ENCODE measurements at regions not wholly inside any gene's neighbourhood (a gene's known extent, or its start where the extent isn't known, plus 50 kb on each side); places are given as distances from the start of the nearest gene placed in this dataset.

DNA sequence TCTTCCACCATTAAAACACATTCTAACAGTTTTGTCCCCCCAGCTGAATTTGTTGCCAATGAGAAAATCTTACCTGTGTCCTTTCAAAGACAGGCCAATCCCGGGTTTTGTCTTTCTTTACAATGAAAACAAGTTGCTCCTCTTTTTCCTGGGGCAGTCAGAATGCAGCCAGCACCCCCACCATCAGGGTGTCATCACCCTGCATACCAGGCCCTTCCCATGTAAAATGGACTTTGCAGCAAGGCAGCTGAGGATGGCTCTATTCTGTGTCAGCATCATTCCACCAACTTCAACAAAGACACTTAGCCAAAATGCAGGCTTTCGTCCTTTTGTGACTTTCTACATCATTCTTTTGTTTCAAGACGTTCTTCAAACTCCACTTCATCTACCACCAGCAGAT, 490.9 kb downstream of the OCA2 start:
- peaks cover 3% of the 10 kb centered on the region; the same call in 1 of the 2 replicates for H3K9me3 ChIP-seq (ENCODE audit: control insufficient read depth, insufficient read depth, low read length)
- TF ChIP-seq EZH2phosphoT487 (IDR thresholded peaks at IDR 0.05; ENCODE audit: borderline replicate concordance, low read length) (no peak), CTCF (IDR thresholded peaks at IDR 0.05; ENCODE audit: low read depth, low read length, poor library complexity, severe bottlenecking) (no peak)
- no peaks in the 10 kb centered on the region for H3K36me3 ChIP-seq (ENCODE audit: control insufficient read depth, low read length)
- H3K9me2 ChIP-seq (replicated peaks; ENCODE audit: control insufficient read depth, low read length), result no peaks in the 10 kb centered on the region
- H3K4me3 ChIP-seq (ENCODE audit: low read length), result no peak overlapping the region
- no peak overlapping the region for H3K27ac ChIP-seq (ENCODE audit: low read depth, low read length)
- no peaks in the 10 kb centered on the region for H3K4me1 ChIP-seq (ENCODE audit: control insufficient read depth, low read length)
- no peak overlapping the region for H3K4me2 ChIP-seq (ENCODE audit: low read length)
- no peaks in the 10 kb centered on the region for H3K79me2 ChIP-seq (ENCODE audit: control insufficient read depth, low read length)
- H4K20me1 ChIP-seq (ENCODE audit: control insufficient read depth, insufficient read depth, low read depth, low read length), result no peaks in the 10 kb centered on the region
- H3K27me3 ChIP-seq (ENCODE audit: control insufficient read depth, low read length), result no peaks in the 10 kb centered on the region
- H3F3A ChIP-seq (ENCODE audit: control insufficient read depth, insufficient read depth), result no peaks in the 10 kb centered on the region

DNA sequence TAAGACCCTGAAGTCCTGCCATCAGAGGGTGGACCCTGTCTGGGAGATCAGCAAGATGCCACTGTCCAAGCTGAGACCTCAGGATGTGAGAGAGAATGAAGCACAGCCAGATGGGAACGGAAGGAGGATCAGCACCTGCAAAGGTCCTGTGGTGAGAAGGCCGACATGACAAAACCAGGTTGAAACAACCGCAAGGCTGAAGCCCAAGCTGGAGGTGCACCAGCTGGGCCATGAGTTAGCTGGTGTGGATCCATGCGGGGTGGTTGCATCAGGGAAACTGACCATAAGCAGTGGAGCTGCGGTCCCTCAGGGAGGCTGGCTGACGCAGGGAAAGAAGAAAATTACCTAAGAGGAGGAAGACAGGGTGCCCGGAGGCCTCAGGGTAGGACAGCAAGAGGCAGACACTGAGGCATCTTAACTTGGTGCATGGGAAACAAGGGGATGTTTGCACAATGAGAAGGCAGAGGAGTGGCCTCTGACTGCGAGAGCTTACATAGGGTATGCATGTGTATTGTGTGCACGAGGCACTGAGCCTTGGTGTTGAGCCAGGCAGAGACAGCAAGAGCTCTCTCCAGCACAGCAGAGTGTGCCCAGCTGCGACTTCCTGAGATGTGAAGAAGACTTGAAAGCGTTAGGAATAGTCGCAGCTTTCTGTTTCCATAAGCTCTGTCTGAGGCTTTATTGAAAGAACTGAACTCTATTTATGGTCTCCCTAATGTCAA, 497.7 kb downstream of the OCA2 start:
- no peak overlapping the region for H3K4me2 ChIP-seq (ENCODE audit: low read length)
- H3K4me3 ChIP-seq (ENCODE audit: low read length), result no peak overlapping the region
- H4K20me1 ChIP-seq (ENCODE audit: control insufficient read depth, insufficient read depth, low read depth, low read length), result no peaks in the 10 kb centered on the region
- TF ChIP-seq EZH2phosphoT487 (IDR thresholded peaks at IDR 0.05; ENCODE audit: borderline replicate concordance, low read length) (no peak), CTCF (IDR thresholded peaks at IDR 0.05; ENCODE audit: low read depth, low read length, poor library complexity, severe bottlenecking) (no peak)
- no peaks in the 10 kb centered on the region for H3K79me2 ChIP-seq (ENCODE audit: control insufficient read depth, low read length)
- no peaks in the 10 kb centered on the region for H3K4me1 ChIP-seq (ENCODE audit: control insufficient read depth, low read length)
- no peaks in the 10 kb centered on the region for H3K9me2 ChIP-seq (replicated peaks; ENCODE audit: control insufficient read depth, low read length)
- H3K27ac ChIP-seq (ENCODE audit: low read depth, low read length), result no peak overlapping the region
- no peaks in the 10 kb centered on the region for H3K27me3 ChIP-seq (ENCODE audit: control insufficient read depth, low read length)
- H3K36me3 ChIP-seq (ENCODE audit: control insufficient read depth, low read length), result no peaks in the 10 kb centered on the region
- H3F3A ChIP-seq (ENCODE audit: control insufficient read depth, insufficient read depth), result no peaks in the 10 kb centered on the region
- H3K9me3 ChIP-seq (ENCODE audit: control insufficient read depth, insufficient read depth, low read length), result peaks cover 22% of the 10 kb centered on the region; the same call in 1 of the 2 replicates

DNA sequence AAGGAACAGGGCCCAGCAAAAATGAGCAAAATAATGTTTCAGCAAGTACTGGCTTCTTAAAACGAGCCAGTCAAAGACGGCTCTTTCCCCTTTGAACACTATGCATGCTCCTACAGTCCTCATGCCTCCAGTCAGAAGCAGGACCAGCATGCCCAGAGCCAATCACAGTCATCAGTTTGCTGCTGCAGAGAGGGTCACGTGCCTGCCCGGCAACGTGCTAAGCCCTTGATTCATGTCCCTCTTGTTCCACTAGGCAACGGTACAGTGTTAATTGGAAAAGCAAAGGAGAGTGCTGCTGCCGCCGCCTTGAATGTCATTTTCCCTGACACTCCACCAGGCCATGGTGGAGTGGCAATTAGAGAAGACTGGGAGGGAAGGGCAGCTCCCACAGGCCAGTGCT, 500.1 kb downstream of the OCA2 start:
- H3K27me3 ChIP-seq (ENCODE audit: control insufficient read depth, low read length), result no peaks in the 10 kb centered on the region
- no peaks in the 10 kb centered on the region for H3F3A ChIP-seq (ENCODE audit: control insufficient read depth, insufficient read depth)
- H3K4me2 ChIP-seq (ENCODE audit: low read length), result no peak overlapping the region
- no peaks in the 10 kb centered on the region for H3K36me3 ChIP-seq (ENCODE audit: control insufficient read depth, low read length)
- H3K27ac ChIP-seq (ENCODE audit: low read depth, low read length), result no peak overlapping the region
- TF ChIP-seq EZH2phosphoT487 (IDR thresholded peaks at IDR 0.05; ENCODE audit: borderline replicate concordance, low read length) (no peak), CTCF (IDR thresholded peaks at IDR 0.05; ENCODE audit: low read depth, low read length, poor library complexity, severe bottlenecking) (no peak)
- H3K79me2 ChIP-seq (ENCODE audit: control insufficient read depth, low read length), result no peaks in the 10 kb centered on the region
- H3K4me3 ChIP-seq (ENCODE audit: low read length), result no peak overlapping the region
- H4K20me1 ChIP-seq (ENCODE audit: control insufficient read depth, insufficient read depth, low read depth, low read length), result no peaks in the 10 kb centered on the region
- no peaks in the 10 kb centered on the region for H3K9me2 ChIP-seq (replicated peaks; ENCODE audit: control insufficient read depth, low read length)
- H3K4me1 ChIP-seq (ENCODE audit: control insufficient read depth, low read length), result no peaks in the 10 kb centered on the region
- peaks cover 22% of the 10 kb centered on the region; the same call in 1 of the 2 replicates for H3K9me3 ChIP-seq (ENCODE audit: control insufficient read depth, insufficient read depth, low read length)

Data from DOHH2 (cell line).